ENCODE measurements at regions not wholly inside any gene's neighbourhood (a gene's known extent, or its start where the extent isn't known, plus 50 kb on each side); places are given as distances from the start of the nearest gene placed in this dataset.
"Not testable (repeated sequence)": the region's sequence is repeated elsewhere in the genome, so short reads cannot be mapped to it uniquely, and the experiment has no call there.

GRCh38 chr6:141925001-141925400 lies 207.7 kb upstream of the GJE1 start:
- H3K9me3 ChIP-seq = no peaks in the 10 kb centered on the region
- no peak for TF ChIP-seq EP300 (IDR thresholded peaks at IDR 0.05)
- TF ChIP-seq POLR2AphosphoS5 (IDR thresholded peaks at IDR 0.05) = no peak
- no peaks in the 10 kb centered on the region for H3K36me3 ChIP-seq
- H3K4me1 ChIP-seq = no peaks in the 10 kb centered on the region
- no peak overlapping the region for H3K4me3 ChIP-seq
- H3K27ac ChIP-seq = no peak overlapping the region
- H3K27me3 ChIP-seq = no peaks in the 10 kb centered on the region
- no peak for ATAC-seq

GRCh38 chr6:141922898-141923297 lies 209.8 kb upstream of the GJE1 start:
- no peaks in the 10 kb centered on the region for H3K9me3 ChIP-seq
- 80 to 83% methylated on average over 2 of the region's 2 CpGs for WGBS, 2 donors (ENCODE audit: low coverage in 1 of 2)
- ATAC-seq = no peak
- no peak overlapping the region for H3K27ac ChIP-seq
- no peak overlapping the region for H3K4me3 ChIP-seq
- no peaks in the 10 kb centered on the region for H3K4me1 ChIP-seq
- TF ChIP-seq EP300 (IDR thresholded peaks at IDR 0.05) (no peak), POLR2AphosphoS5 (IDR thresholded peaks at IDR 0.05) (no peak), CTCF (IDR thresholded peaks at IDR 0.05) (no peak), POLR2A (IDR thresholded peaks at IDR 0.05) (no peak)
- no peaks in the 10 kb centered on the region for H3K27me3 ChIP-seq
- H3K36me3 ChIP-seq = no peaks in the 10 kb centered on the region

GRCh38 chr6:141916682-141917505 lies 215.8 kb upstream of the GJE1 start:
- not testable (repeated sequence) for H3K4me1 ChIP-seq, H3K4me3 ChIP-seq, H3K9me3 ChIP-seq, H3K27ac ChIP-seq, ATAC-seq, H3K27me3 ChIP-seq, H3K36me3 ChIP-seq
- WGBS, 2 donors (ENCODE audit: low coverage in 1 of 2) = 84 to 87% methylated on average over 6 to 19 of the region's 30 CpGs

GRCh38 chr6:141914646-141915045 lies 218.1 kb upstream of the GJE1 start:
- no peaks in the 10 kb centered on the region for H3K4me1 ChIP-seq
- H3K36me3 ChIP-seq = no peaks in the 10 kb centered on the region
- no peak overlapping the region for H3K4me3 ChIP-seq
- H3K9me3 ChIP-seq = no peaks in the 10 kb centered on the region
- 68 to 100% methylated on average over 2 of the region's 2 CpGs for WGBS, 2 donors (ENCODE audit: low coverage in 1 of 2)
- H3K27ac ChIP-seq = no peak overlapping the region
- H3K27me3 ChIP-seq = no peaks in the 10 kb centered on the region
- TF ChIP-seq CTCF (IDR thresholded peaks at IDR 0.05) (no peak), EP300 (IDR thresholded peaks at IDR 0.05) (no peak), POLR2AphosphoS5 (IDR thresholded peaks at IDR 0.05) (no peak), POLR2A (IDR thresholded peaks at IDR 0.05) (no peak)
- ATAC-seq = no peak

GRCh38 chr6:141906569-141907080 lies 226.1 kb upstream of the GJE1 start:
- Histone ChIP-seq H3K27me3 (no peaks in the 10 kb centered on the region), H3K4me1 (no peaks in the 10 kb centered on the region), H3K9me3 (no peaks in the 10 kb centered on the region), H3K27ac (no peak overlapping the region), H3K36me3 (no peaks in the 10 kb centered on the region), H3K4me3 (no peak overlapping the region)
- no peak for TF ChIP-seq POLR2AphosphoS5 (IDR thresholded peaks at IDR 0.05)
- no peak for TF ChIP-seq EP300 (IDR thresholded peaks at IDR 0.05)
- no peak for TF ChIP-seq POLR2A (IDR thresholded peaks at IDR 0.05)
- ATAC-seq = no peak

- peaks cover 0 to 8% (median 0%) of the 10 kb centered on the region in 3 donors for H3K9me3 ChIP-seq
- TF ChIP-seq CTCF (IDR thresholded peaks at IDR 0.05) (no peak), EP300 (IDR thresholded peaks at IDR 0.05) (no peak), POLR2AphosphoS5 (IDR thresholded peaks at IDR 0.05) (no peak), POLR2A (IDR thresholded peaks at IDR 0.05) (no peak)
- no peak overlapping the region for H3K27ac ChIP-seq
- H3K4me3 ChIP-seq = no peak overlapping the region
- no peaks in the 10 kb centered on the region for H3K36me3 ChIP-seq
- no peak for ATAC-seq
- WGBS, 2 donors (ENCODE audit: low coverage in 1 of 2) = 60% methylated on average over 1 of the region's 2 CpGs; no CpG with 5 or more reads in 1 of the 2 donors
- no peaks in the 10 kb centered on the region for H3K4me1 ChIP-seq
- no peaks in the 10 kb centered on the region for H3K27me3 ChIP-seq
Measured at GRCh38 chr6:141890661-141891060, 242.1 kb upstream of the GJE1 start.
